GM13976 (cell line): ENCODE measurements at regions not wholly inside any gene's neighbourhood (a gene's known extent, or its start where the extent isn't known, plus 50 kb on each side); places are given as distances from the start of the nearest gene placed in this dataset.

Source experiments
- DNase-seq: peaks from one replicate; pipeline ENCODE4 v3.0.0; 2012; ENCODE audit warnings: low spot score
- in situ Hi-C: fragments of 300-500 bp; cut with MboI; formaldehyde crosslinking; loops from one replicate; pipeline ENCODE4 v1.12.0; 2022; ENCODE audit warnings: low sequenced_read_pairs, mixed read lengths, inconsistent platforms; ENCODE audit not compliant: unreplicated experiment
- TF ChIP-seq, protein P1 (sequence below): IDR thresholded peaks from 2 replicates; pipeline ENCODE4 v1.5.1; 2012; ENCODE audit warnings: borderline replicate concordance, mild to moderate bottlenecking; ENCODE audit not compliant: insufficient read depth; ENCODE audit errors: extremely low read depth, missing control alignments, control extremely low read depth

DNA sequence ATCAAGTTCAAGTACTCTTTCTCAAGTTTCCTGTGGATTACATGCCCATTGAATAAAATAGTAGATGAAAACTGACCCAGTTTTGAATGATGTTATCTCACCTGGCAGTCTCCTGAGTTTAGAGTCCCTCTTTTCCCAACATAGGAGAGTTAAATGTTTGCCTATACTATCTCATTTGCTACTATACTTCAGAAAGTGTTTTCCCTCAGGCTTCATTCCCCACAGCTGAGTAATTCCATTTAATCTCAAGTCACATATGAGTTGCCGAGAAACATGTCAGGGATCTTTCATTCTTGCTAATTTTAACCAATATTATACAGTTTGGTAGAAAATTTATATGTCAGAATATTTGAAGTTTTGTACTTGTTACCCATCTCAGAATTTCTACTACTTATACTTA lies 150.4 kb upstream of the CDH19 start:
- no peak for DNase-seq
- TF ChIP-seq, protein P1, sequence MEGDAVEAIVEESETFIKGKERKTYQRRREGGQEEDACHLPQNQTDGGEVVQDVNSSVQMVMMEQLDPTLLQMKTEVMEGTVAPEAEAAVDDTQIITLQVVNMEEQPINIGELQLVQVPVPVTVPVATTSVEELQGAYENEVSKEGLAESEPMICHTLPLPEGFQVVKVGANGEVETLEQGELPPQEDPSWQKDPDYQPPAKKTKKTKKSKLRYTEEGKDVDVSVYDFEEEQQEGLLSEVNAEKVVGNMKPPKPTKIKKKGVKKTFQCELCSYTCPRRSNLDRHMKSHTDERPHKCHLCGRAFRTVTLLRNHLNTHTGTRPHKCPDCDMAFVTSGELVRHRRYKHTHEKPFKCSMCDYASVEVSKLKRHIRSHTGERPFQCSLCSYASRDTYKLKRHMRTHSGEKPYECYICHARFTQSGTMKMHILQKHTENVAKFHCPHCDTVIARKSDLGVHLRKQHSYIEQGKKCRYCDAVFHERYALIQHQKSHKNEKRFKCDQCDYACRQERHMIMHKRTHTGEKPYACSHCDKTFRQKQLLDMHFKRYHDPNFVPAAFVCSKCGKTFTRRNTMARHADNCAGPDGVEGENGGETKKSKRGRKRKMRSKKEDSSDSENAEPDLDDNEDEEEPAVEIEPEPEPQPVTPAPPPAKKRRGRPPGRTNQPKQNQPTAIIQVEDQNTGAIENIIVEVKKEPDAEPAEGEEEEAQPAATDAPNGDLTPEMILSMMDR = no peak
- in situ Hi-C loops = no loop called here

DNA sequence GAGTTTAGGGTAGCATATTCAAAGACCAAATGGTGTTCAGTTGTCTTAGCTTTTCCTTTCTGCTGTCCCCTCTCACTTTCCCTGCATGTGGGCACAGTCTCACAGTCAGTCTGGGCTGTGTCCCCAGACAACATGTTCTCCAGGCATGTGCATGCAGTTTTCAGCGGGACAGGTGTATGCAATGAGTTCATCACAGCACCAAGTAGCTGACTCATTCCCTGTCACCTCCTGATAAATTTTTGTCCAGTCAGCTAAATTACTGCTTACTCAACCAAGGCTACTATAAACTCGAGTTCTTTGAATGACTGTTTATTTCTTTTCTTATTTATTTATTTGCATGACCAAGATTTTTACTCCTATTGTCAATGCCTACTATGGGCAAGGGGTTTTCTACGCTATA lies 148.8 kb upstream of the CDH19 start:
- no peak for DNase-seq
- TF ChIP-seq, protein P1 = no peak
- in situ Hi-C loops = no loop called here

DNA sequence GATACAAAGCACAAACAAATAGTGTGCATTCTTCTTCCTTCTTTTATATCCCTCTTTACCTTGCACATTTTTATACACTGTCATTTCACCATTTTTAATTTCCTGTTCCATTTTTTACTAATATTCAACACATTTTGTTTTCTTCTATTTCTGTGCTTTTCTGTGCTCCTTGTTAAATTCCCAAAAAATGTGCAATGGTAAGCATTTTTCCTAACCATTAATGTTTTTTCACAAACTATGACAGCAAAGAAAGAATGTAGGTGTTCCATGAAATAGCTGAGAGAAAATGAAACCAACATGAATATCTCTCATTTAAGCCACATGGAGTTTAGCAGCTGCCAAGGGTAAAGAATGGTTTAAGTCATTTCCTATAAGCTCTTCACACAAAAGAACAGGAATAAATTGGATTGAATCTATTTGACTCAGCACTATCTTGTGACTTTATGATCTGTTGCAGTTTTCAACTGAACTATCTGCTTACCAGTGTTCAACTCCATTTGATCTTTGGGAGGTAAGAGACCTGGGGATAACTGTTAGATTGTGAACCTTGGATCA lies 145.7 kb upstream of the CDH19 start:
- TF ChIP-seq, protein P1 = no peak
- DNase-seq = no peak
- in situ Hi-C loops = no loop called here

DNA sequence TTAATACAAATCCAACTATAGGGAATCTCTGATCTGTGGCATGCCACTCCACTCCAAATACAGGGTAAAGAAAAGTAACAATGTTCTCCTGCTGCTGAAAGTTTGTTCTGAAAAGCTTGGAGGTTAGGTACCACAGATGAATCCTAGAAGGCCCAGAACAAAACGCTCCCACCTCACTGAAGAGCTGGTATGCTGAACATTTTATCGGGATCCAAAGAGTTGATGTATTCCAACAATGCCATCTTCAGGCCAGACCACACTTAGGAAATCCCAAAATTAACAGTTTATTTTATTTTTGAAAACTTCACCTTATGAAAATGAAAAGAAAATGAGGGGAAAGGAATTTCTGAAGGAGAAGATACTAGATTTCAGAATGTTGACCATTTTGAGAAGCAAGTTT lies 145.1 kb upstream of the CDH19 start:
- TF ChIP-seq, protein P1 = no peak
- in situ Hi-C loops = no loop called here
- DNase-seq = no peak

DNA sequence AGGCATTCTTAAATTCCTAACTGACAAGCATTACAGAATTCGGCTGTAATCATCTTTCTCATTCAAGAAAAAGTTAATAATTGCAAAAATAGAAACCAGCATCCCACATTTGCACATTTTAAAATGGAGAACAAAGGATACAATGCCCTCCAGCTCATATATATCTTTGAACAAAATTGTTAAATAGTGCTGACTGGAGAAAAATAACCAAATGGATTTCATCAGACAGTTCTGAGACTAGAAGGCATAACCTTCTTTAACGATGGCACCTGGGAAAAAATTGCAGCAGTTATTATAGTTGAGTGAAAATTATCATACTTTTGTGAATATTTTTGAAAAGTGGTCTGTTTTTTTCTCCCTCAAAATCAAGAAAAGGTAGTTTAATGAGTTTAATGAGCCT lies 138.9 kb upstream of the CDH19 start:
- DNase-seq = no peak
- TF ChIP-seq, protein P1 = no peak
- in situ Hi-C loops = no loop called here

DNA sequence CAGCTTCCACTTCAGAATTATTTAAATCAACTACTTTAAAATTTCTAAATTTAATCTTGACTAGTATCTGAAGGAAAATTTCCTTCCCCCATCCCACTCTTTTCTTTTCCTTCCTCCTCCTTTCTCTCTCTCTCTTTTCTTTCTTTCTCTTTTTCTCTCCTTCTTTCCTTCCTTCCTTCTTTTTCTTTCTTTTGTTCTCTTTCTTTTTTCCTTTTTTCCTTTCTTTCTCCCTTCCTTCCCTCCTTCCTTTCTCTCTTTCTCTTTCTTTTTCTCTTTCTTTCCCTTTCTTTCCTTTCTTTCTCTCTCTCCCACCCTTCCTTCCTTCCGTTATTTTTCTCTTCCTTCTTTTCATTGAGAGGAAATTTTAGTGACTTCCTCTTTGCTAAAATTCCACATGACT lies 132.0 kb upstream of the CDH19 start:
- no peak for DNase-seq
- TF ChIP-seq, protein P1 = no peak
- in situ Hi-C loops = no loop called here

DNA sequence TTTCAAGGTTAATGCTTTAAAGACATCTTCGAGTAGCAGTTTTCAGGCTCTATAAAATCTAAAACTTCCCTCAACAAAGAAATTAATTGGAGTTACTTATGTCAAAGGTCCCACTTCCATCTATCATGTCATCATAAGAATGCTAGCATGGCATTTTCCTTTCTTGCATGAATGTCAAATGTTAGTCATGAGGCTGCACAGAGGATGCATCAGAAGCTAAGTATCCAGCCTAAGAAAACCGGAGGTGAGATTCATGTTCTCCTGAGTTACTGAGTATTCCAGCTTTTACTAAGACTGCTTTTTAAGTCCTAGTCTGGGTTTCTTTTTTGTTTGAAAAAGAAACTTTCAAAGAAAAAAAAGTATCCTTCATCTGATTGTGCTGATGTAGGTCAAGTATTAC lies 130.6 kb upstream of the CDH19 start:
- in situ Hi-C loops = no loop called here
- DNase-seq = no peak
- TF ChIP-seq, protein P1 = no peak
